ENCODE measurements at regions not wholly inside any gene's neighbourhood (a gene's known extent, or its start where the extent isn't known, plus 50 kb on each side); places are given as distances from the start of the nearest gene placed in this dataset.
A peak's percentile ranks its signal among the peaks of the same experiment; 100 is the strongest.

DNA sequence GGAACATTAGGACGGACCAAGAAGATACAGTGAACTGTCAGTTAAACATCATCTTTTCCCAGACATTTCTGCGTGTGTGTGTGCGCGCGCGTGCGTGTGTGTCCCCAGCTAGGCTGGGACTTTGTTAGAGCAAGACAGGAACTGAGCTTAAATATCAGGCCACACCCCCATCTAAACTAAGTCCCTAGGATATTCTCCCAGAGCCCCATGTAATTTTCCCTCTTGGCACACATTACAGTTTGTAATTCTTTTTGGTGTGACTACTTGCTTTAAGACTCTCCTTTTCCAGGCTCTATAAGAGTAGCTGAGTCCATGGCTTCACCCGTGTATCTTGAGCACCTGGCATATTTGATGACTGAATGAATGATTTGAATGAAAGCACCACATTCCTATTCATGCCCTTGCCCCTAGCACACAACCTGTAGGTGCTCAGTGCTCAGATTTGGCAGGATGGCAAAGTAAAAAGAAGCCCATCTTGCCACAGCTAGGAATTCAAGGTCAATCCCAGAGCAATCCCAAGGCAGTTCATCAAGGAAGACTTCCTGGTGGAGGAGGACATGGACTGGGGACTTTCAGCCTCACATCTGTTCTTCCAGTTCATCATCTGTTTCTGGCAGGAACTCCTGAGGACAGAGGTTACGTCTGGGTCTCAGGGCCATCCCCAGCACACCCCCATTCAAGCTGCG, 69.2 kb downstream of the MRPL14 start (continued):
- TF ChIP-seq, protein P1, sequence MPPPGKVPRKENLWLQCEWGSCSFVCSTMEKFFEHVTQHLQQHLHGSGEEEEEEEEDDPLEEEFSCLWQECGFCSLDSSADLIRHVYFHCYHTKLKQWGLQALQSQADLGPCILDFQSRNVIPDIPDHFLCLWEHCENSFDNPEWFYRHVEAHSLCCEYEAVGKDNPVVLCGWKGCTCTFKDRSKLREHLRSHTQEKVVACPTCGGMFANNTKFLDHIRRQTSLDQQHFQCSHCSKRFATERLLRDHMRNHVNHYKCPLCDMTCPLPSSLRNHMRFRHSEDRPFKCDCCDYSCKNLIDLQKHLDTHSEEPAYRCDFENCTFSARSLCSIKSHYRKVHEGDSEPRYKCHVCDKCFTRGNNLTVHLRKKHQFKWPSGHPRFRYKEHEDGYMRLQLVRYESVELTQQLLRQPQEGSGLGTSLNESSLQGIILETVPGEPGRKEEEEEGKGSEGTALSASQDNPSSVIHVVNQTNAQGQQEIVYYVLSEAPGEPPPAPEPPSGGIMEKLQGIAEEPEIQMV (tag; conservative IDR thresholded peaks at IDR 0.05; ENCODE audit: low read depth): 0 out of 2 replicates have a peak, but pooled peaks have one; percentile 47
- TF ChIP-seq TOE1 (IDR thresholded peaks at IDR 0.05; ENCODE audit: borderline replicate concordance) (no peak), TOE1 (CRISPR knock-in tag; IDR thresholded peaks at IDR 0.05; ENCODE audit: borderline replicate concordance, low read depth) (no peak), C11orf30 (IDR thresholded peaks at IDR 0.05; ENCODE audit: low read depth) (no peak), LEF1 (IDR thresholded peaks at IDR 0.05) (no peak), ZNF785 (CRISPR knock-in tag; IDR thresholded peaks at IDR 0.05) (no peak), RCOR1 (IDR thresholded peaks at IDR 0.05; ENCODE audit: borderline replicate concordance in 1 of 2, low read depth in 2 of 2, low read length in 2 of 2) (peak in 1 of 2 experiments; percentile 91; a peak in 1 of 4 replicates), EWSR1 (IDR thresholded peaks at IDR 0.05; ENCODE audit: borderline replicate concordance, low read depth, partially characterized antibody) (no peak), POLR2H (tag; IDR thresholded peaks at IDR 0.05; ENCODE audit: low read depth) (no peak), CHD2 (IDR thresholded peaks at IDR 0.05; ENCODE audit: low read depth, low read length) (no peak), KLF6 (CRISPR knock-in tag; IDR thresholded peaks at IDR 0.05; ENCODE audit: borderline replicate concordance) (no peak), ATF1 (CRISPR knock-in tag; IDR thresholded peaks at IDR 0.05) (no peak), ATF1 (tag; IDR thresholded peaks at IDR 0.05) (no peak), TEAD2 (tag; IDR thresholded peaks at IDR 0.05) (0 out of 2 replicates have a peak, but pooled peaks have one; percentile 8), ZNF445 (CRISPR knock-in tag; IDR thresholded peaks at IDR 0.05; ENCODE audit: low read depth) (no peak), NR3C1 (CRISPR knock-in tag; IDR thresholded peaks at IDR 0.05) (no peak), ZNF696 (CRISPR knock-in tag; conservative IDR thresholded peaks at IDR 0.05) (0 out of 2 replicates have a peak, but pooled peaks have one; percentile 8), HDAC3 (IDR thresholded peaks at IDR 0.05; ENCODE audit: borderline replicate concordance, partially characterized antibody) (no peak), KAT2B (IDR thresholded peaks at IDR 0.05; ENCODE audit: low read depth, low read length) (no peak), PHF8 (IDR thresholded peaks at IDR 0.05; ENCODE audit: borderline replicate concordance, low read length) (no peak)
- TF ChIP-seq, protein P2, sequence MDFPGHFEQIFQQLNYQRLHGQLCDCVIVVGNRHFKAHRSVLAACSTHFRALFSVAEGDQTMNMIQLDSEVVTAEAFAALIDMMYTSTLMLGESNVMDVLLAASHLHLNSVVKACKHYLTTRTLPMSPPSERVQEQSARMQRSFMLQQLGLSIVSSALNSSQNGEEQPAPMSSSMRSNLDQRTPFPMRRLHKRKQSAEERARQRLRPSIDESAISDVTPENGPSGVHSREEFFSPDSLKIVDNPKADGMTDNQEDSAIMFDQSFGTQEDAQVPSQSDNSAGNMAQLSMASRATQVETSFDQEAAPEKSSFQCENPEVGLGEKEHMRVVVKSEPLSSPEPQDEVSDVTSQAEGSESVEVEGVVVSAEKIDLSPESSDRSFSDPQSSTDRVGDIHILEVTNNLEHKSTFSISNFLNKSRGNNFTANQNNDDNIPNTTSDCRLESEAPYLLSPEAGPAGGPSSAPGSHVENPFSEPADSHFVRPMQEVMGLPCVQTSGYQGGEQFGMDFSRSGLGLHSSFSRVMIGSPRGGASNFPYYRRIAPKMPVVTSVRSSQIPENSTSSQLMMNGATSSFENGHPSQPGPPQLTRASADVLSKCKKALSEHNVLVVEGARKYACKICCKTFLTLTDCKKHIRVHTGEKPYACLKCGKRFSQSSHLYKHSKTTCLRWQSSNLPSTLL (IDR thresholded peaks at IDR 0.05): no peak

All from K562 (cell line).